K562 (cell line): ENCODE measurements at regions not wholly inside any gene's neighbourhood (a gene's known extent, or its start where the extent isn't known, plus 50 kb on each side); places are given as distances from the start of the nearest gene placed in this dataset.

Source experiments
- HMGN3 ChIP-seq: IDR thresholded peaks from 2 replicates; pipeline ENCODE4 v1.6.1; 2011; ENCODE audit warnings: borderline replicate concordance, low read depth, mild to moderate bottlenecking, mixed read lengths, low read length; ENCODE audit not compliant: insufficient read length; ENCODE audit errors: extremely low read depth
- MAZ ChIP-seq, 2 experiments: fragments of 450-650 bp in 1 of 2; sonication (generic) in 1 of 2; formaldehyde crosslinking; IDR thresholded peaks in 1 of 2; conservative IDR thresholded peaks in 1 of 2; 2 replicates each; pipeline versions ENCODE4 v1.4.0 to v1.5.0; 2020; ENCODE audit warnings: mild to moderate bottlenecking in 1 of 2, missing genetic modification reagents in 1 of 2
- MYC ChIP-seq, 2 experiments: fragments of 250-450 bp in 1 of 2; sonication (Bioruptor Pico) in 1 of 2; IDR thresholded peaks; 2 replicates each; pipeline versions ENCODE4 v1.5.1 to v1.6.1; 2012 to 2021; ENCODE audit warnings: low read depth in 2 of 2, borderline replicate concordance in 1 of 2, improper control_type of control experiment in 1 of 2, low read length in 1 of 2, mild to moderate bottlenecking in 1 of 2, moderate library complexity in 1 of 2
- NCOA1 ChIP-seq: fragments of 450-650 bp; IDR thresholded peaks from 2 replicates; pipeline ENCODE4 v1.6.1; 2016; ENCODE audit warnings: low read depth
- SRSF3 ChIP-seq: fragments of 200-400 bp; formaldehyde crosslinking; IDR thresholded peaks from 2 replicates; pipeline ENCODE4 v1.6.1; 2016; ENCODE audit warnings: mild to moderate bottlenecking, low read length, moderate library complexity; ENCODE audit not compliant: insufficient read depth
- ZNF707 ChIP-seq: fragments of 250-450 bp; sonication (Bioruptor Pico); conservative IDR thresholded peaks from 2 replicates; pipeline ENCODE4 v1.8.0; 2022; ENCODE audit warnings: inconsistent platforms, mild to moderate bottlenecking, moderate library complexity
- TF ChIP-seq, protein P1 (sequence below): fragments of 450-650 bp; IDR thresholded peaks from 2 replicates; pipeline ENCODE4 v1.6.1; 2016; ENCODE audit warnings: low read depth, mild to moderate bottlenecking, moderate library complexity
- TF ChIP-seq, protein P2 (sequence below): sonication (generic); formaldehyde crosslinking; IDR thresholded peaks from 2 replicates; pipeline ENCODE4 v1.8.0; 2022; ENCODE audit warnings: mild to moderate bottlenecking, missing genetic modification reagents, borderline replicate concordance
- TF ChIP-seq, protein P3 (sequence below): fragments of 450-650 bp; formaldehyde crosslinking; conservative IDR thresholded peaks from 2 replicates; pipeline ENCODE4 v1.4.0; 2022; ENCODE audit warnings: mild to moderate bottlenecking, missing genetic modification characterization

DNA sequence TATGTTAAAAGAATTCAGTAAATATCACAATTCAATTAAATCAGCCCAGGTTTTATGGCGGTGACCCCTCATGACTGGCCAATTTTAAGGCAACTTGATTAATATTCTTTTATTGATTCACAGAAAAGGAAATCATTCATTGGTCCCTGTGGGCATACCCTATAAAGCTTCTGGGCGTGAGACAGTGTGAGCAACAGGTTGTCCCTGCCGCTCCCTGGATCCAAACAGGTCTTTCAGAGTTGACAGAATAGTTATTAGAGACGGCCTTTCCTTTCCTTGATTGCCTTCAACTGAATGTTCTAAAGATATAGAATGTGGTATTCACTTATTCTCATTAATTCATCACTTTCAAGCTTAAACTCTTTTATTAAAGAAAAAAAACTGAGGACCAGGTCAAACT lies 433.9 kb downstream of the KCNJ2 start (continued):
- TF ChIP-seq, protein P1, sequence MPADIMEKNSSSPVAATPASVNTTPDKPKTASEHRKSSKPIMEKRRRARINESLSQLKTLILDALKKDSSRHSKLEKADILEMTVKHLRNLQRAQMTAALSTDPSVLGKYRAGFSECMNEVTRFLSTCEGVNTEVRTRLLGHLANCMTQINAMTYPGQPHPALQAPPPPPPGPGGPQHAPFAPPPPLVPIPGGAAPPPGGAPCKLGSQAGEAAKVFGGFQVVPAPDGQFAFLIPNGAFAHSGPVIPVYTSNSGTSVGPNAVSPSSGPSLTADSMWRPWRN = no peak
- no peak for TF ChIP-seq NCOA1
- TF ChIP-seq HMGN3 = no peak
- TF ChIP-seq MYC (IDR thresholded peaks at IDR 0.05; ENCODE audit: low read depth, low read length) = no peak
- TF ChIP-seq MYC (CRISPR knock-in tag; IDR thresholded peaks at IDR 0.05; ENCODE audit: borderline replicate concordance, low read depth) = no peak
- TF ChIP-seq, protein P2, sequence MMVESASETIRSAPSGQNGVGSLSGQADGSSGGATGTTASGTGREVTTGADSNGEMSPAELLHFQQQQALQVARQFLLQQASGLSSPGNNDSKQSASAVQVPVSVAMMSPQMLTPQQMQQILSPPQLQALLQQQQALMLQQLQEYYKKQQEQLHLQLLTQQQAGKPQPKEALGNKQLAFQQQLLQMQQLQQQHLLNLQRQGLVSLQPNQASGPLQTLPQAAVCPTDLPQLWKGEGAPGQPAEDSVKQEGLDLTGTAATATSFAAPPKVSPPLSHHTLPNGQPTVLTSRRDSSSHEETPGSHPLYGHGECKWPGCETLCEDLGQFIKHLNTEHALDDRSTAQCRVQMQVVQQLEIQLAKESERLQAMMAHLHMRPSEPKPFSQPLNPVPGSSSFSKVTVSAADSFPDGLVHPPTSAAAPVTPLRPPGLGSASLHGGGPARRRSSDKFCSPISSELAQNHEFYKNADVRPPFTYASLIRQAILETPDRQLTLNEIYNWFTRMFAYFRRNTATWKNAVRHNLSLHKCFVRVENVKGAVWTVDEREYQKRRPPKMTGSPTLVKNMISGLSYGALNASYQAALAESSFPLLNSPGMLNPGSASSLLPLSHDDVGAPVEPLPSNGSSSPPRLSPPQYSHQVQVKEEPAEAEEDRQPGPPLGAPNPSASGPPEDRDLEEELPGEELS (CRISPR knock-in tag) = no peak
- no peak for TF ChIP-seq SRSF3
- no peak for TF ChIP-seq MAZ (CRISPR knock-in tag; conservative IDR thresholded peaks at IDR 0.05 in 1 of 2, IDR thresholded peaks at IDR 0.05 in 1 of 2)
- TF ChIP-seq, protein P3, sequence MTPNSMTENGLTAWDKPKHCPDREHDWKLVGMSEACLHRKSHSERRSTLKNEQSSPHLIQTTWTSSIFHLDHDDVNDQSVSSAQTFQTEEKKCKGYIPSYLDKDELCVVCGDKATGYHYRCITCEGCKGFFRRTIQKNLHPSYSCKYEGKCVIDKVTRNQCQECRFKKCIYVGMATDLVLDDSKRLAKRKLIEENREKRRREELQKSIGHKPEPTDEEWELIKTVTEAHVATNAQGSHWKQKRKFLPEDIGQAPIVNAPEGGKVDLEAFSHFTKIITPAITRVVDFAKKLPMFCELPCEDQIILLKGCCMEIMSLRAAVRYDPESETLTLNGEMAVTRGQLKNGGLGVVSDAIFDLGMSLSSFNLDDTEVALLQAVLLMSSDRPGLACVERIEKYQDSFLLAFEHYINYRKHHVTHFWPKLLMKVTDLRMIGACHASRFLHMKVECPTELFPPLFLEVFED (CRISPR knock-in tag) = no peak
- TF ChIP-seq ZNF707 = no peak
